Body of pancreas (tissue), 4 donors: ENCODE measurements at regions not wholly inside any gene's neighbourhood (a gene's known extent, or its start where the extent isn't known, plus 50 kb on each side); places are given as distances from the start of the nearest gene placed in this dataset.

Source experiments
- CTCF ChIP-seq, 7 experiments: fragments of 450-650 bp in 4 of 7; fragments of 200-600 bp in 3 of 7; sonication (generic) in 3 of 7; IDR thresholded peaks; one replicate each; pipeline ENCODE4 v1.5.1; 2016 to 2019; ENCODE audit warnings: antibody characterized with exemption in 7 of 7
- POLR2A ChIP-seq, 3 donors: fragments of 450-650 bp; IDR thresholded peaks; one replicate each; pipeline ENCODE4 v1.6.1; 2016; ENCODE audit warnings: antibody characterized with exemption in 3 of 3, mild to moderate bottlenecking in 2 of 3

GRCh38 chr2:40773291-40773690 lies 321.4 kb upstream of the SLC8A1 start:
- no peak for TF ChIP-seq POLR2A (IDR thresholded peaks at IDR 0.05)
- no peak for TF ChIP-seq CTCF (IDR thresholded peaks at IDR 0.05)
